IPS DF 6.9 (cell line): ENCODE measurements at regions not wholly inside any gene's neighbourhood (a gene's known extent, or its start where the extent isn't known, plus 50 kb on each side); places are given as distances from the start of the nearest gene placed in this dataset.
"Not testable (repeated sequence)": the region's sequence is repeated elsewhere in the genome, so short reads cannot be mapped to it uniquely, and the experiment has no call there.

Experiments used
- DNase-seq: peaks from one replicate; pipeline ENCODE4 v3.0.0-alpha.2; 2013; ENCODE audit warnings: low read depth, low spot score
- H3K27ac ChIP-seq: one replicate; pipeline ENCODE4 v1.5.1; 2013; ENCODE audit warnings: low read length, control low read depth
- H3K27me3 ChIP-seq: 2 replicates; pipeline ENCODE4 v1.6.1; 2013; ENCODE audit warnings: mild to moderate bottlenecking, low read length; ENCODE audit not compliant: control insufficient read depth, insufficient read depth
- H3K36me3 ChIP-seq: 2 replicates; pipeline ENCODE4 v1.6.1; 2013; ENCODE audit warnings: low read length; ENCODE audit not compliant: control insufficient read depth, insufficient read depth
- H3K4me1 ChIP-seq: 2 replicates; pipeline ENCODE4 v1.6.1; 2013; ENCODE audit warnings: low read length; ENCODE audit not compliant: control insufficient read depth, insufficient read depth
- H3K4me3 ChIP-seq: 2 replicates; pipeline ENCODE4 v1.5.1; 2013; ENCODE audit warnings: mild to moderate bottlenecking, low read length
- H3K9me3 ChIP-seq: 2 replicates; pipeline ENCODE4 v1.6.1; 2013; ENCODE audit warnings: low read length, inconsistent platforms; ENCODE audit not compliant: control insufficient read depth, insufficient read depth
- WGBS: extraction: QIAGEN DNeasy Blood & Tissue Kit; methylation state at CpG from one replicate; pipeline ENCODE4 v1.1.7; 2013; ENCODE audit warnings: mixed read lengths, missing lambda C conversion rate; ENCODE audit not compliant: insufficient read length, insufficient coverage; 5-methylcytosine and 5-hydroxymethylcytosine counted together

DNA sequence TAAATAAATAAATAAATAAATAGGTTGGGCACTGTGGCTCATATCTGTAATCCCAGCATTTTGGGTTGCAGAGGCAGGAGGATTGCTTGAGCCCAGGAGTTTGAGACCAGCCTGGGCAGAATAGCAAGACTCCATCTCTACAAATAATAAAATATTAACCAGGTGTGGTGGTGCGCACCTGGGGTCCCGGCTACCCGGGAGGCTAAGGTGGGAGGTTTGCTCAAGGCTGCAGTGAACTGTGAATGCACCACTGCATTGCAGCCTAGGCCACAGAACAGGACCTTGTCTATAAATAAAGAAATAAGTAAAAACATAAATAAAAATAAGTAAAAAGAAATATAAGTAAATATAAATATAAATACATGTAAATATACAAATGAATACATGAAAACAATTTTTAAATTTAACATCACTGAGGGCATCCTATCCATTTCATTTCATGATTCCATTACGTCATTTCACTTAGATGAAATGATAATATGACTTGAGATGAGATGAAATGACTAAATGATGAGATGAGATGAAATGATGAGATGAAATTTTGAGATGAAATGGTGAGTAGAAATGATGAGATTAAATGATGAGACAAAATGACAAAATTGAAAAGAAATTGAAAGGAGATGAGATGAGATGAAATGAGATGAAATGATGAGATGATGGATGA, 233.4 kb downstream of the GOLGA6L6 start:
- H3K4me1 ChIP-seq, H3K36me3 ChIP-seq, DNase-seq, H3K27me3 ChIP-seq, H3K27ac ChIP-seq, H3K9me3 ChIP-seq, H3K4me3 ChIP-seq: not testable (repeated sequence)
- no CpG with 5 or more reads among the region's 4 CpGs for WGBS

DNA sequence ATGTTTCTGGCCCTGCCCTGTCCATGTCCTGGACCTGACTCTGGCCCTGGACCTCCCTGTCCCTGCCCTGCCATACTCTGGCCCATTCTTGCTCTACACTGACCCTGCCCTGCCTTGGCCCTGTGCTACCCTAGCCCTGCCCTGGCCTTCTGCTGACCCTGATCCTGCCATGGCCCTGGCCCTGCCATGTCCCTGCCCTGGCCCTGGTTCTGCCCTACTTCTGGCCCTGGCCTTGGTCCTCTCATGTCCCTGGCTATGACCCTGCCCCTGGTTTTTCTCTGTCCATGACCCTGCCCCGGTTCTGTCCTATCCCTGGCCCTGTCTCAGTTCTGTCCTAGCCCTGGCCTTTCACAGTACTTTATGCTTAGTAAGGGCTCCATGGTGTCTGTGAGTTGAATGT, 234.5 kb downstream of the GOLGA6L6 start:
- H3K4me1 ChIP-seq, H3K4me3 ChIP-seq, H3K27me3 ChIP-seq, H3K27ac ChIP-seq, H3K36me3 ChIP-seq, DNase-seq, H3K9me3 ChIP-seq: not testable (repeated sequence)
- WGBS = no CpG with 5 or more reads among the region's 1 CpG

DNA sequence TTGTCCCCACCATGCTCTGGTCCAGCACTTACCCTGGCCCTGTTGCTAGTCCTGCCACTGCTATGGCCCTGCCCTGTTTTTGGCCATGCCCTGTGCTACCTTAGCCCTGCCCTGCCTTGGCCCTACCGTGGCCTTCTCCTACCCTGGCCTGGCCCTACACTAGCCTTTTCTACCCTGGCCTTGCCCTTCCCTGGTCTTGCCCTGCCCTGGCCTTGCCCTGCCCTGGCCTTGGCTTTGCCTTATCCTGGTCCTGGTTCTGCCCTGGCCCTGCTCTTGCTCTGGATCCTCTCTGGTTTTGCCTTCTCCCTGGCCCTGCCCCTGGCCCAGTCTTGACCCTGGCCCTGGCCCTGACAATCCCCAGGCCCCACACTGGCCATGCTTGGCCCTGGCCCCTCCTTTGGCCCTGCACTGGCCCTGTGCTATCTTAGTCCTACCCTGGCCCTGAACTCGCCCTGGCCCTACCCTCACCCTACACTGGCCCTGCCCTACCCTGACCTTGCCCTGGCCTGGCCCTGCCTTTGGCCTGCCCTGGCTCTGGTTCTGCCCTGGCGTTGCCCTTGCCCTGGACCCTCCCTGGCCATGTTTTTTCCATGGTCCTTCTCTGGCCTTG, 235.0 kb downstream of the GOLGA6L6 start:
- not testable (repeated sequence) for H3K4me1 ChIP-seq, DNase-seq
- peaks cover 10% of the 10 kb centered on the region for H3K9me3 ChIP-seq

DNA sequence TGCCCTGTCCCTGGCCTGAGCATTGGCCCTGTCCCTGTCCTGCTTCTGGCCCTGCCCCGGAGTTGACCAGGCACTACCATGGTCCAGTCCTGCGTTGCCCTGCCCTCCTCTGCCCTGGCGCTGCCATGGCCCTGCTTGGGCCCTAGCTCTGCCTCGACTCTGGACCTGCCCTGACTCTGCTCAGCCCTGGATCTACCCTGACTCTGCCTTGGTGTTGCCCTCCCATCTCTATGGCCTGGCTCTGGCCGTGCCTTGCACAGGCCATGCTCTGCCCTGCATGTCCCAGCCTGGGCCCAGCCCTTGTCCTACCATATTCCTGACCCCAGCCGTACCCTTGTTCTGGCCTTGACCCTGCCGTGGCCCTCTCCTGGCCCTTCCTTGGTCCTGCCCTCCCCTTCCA, 235.7 kb downstream of the GOLGA6L6 start:
- not testable (repeated sequence) for H3K4me3 ChIP-seq, H3K27ac ChIP-seq, H3K36me3 ChIP-seq, DNase-seq, H3K4me1 ChIP-seq, H3K27me3 ChIP-seq
- WGBS = no CpG with 5 or more reads among the region's 7 CpGs
- peaks cover 13% of the 10 kb centered on the region for H3K9me3 ChIP-seq

More for the DNA sequence above, 235.0 kb downstream of the GOLGA6L6 start:
- not testable (repeated sequence) for H3K4me3 ChIP-seq, H3K27me3 ChIP-seq, H3K27ac ChIP-seq, H3K36me3 ChIP-seq
- WGBS = no CpG with 5 or more reads among the region's 3 CpGs

DNA sequence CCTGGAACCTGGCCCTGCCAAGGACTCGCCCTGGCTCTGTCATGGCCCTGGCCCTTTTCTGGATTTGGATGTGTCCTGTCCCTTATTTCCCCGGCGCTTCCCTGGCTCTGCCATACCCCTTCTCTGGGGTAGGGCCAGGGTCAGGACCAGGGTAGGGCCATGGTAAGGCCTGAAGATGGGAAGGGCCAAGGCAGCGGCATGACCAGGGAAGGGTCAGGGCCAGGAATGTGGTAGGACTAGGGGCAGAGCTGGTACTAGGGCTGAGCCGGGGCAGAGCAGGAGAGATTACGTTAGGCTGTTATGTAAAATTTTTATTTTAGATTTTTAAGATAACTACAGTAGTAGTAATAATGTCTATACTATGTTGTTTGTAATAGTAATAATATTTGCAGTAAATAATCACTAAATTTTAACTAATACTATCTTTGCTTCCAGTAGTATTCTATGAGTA, 236.6 kb downstream of the GOLGA6L6 start:
- H3K4me1 ChIP-seq, DNase-seq, H3K4me3 ChIP-seq, H3K27me3 ChIP-seq, H3K27ac ChIP-seq, H3K36me3 ChIP-seq: not testable (repeated sequence)
- peaks cover 14% of the 10 kb centered on the region for H3K9me3 ChIP-seq
- no CpG with 5 or more reads among the region's 6 CpGs for WGBS

DNA sequence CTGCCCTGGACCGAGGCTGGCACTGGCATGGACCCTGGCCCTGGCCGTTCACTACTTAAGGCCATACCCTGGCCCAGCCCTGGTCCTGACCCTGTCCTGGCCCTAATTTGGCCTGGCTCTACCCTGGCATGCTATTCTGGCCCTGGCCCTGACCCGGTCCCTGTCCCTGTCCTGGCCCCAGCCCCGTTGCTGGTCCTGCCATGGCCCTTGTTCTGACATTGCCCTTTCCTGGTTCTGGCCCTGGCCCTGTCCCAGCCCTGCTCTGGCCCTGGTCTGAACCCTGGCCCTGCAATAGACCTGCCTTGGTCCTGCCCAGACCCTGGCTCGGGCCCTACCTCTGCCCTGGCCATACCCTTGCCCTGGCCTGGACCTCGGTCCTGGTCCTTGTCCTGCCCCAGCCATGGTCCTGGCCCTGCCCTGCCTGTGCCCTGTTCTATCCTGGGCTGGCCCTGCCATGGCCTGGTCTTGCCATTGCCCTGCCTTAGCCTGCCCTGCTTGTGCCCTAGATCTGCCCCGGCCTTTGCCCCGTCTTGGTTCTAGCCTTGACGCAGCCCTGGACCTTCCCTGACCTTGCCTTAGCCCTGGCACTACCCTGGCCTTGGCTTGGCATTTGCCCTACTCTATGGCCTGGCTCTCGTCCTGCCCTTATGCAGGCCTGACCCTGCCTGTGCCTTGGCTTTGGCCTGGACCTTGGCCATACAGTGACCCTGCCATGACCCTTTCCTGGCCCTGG, 237.2 kb downstream of the GOLGA6L6 start:
- not testable (repeated sequence) for H3K4me3 ChIP-seq

DNA sequence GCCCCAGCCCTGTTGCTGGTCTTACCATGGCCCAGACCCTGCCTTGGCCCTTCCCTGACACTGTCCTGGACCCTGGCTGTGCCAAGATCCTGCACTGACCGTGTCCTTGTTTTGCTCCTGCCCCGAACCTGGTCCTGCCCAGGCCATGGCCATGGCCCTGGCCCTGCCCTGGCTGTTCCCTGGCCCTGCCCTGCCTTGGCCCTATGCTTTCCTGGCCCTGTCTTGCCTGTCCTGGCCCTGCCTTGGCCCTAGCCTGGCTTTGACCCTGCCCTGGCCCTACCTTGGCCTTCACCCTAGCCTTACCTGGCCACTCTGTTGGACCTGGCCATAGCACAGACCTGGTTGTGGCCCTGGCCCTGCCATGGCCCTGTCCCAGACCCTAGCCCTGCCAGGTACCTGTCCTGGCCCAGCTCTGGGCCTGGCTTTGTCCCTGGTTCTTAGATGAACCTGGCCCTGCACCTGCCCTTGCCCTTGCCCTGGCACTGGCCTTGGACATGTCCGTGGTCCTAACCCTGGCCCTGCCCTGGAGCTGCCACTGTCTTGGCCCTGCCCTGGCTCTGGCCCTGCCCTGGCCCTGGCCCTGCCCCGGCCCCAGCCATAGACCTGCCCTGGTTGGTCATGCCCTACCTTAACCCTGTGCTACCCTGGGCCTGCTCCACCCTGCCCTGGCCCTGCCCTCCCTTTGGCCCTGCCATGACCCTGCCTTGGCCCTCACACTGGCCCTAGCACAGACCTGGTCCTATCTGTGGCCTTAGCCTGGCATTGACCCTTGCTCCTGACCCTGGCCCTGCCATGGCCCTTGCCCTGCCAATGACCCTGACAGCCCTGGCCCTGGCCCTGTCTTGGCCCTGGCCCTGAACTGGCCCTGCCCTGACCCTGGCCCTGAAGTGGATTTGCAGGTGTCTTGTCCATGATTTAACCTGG, 238.1 kb downstream of the GOLGA6L6 start:
- not testable (repeated sequence) for H3K36me3 ChIP-seq, H3K4me1 ChIP-seq, H3K27ac ChIP-seq, H3K4me3 ChIP-seq, DNase-seq, H3K27me3 ChIP-seq
- H3K9me3 ChIP-seq = peaks cover 14% of the 10 kb centered on the region
- WGBS = no CpG with 5 or more reads among the region's 4 CpGs

More for the DNA sequence above, 237.2 kb downstream of the GOLGA6L6 start:
- no CpG with 5 or more reads among the region's 10 CpGs for WGBS
- H3K36me3 ChIP-seq, H3K4me1 ChIP-seq, H3K27ac ChIP-seq, DNase-seq, H3K27me3 ChIP-seq: not testable (repeated sequence)
- peaks cover 14% of the 10 kb centered on the region for H3K9me3 ChIP-seq

DNA sequence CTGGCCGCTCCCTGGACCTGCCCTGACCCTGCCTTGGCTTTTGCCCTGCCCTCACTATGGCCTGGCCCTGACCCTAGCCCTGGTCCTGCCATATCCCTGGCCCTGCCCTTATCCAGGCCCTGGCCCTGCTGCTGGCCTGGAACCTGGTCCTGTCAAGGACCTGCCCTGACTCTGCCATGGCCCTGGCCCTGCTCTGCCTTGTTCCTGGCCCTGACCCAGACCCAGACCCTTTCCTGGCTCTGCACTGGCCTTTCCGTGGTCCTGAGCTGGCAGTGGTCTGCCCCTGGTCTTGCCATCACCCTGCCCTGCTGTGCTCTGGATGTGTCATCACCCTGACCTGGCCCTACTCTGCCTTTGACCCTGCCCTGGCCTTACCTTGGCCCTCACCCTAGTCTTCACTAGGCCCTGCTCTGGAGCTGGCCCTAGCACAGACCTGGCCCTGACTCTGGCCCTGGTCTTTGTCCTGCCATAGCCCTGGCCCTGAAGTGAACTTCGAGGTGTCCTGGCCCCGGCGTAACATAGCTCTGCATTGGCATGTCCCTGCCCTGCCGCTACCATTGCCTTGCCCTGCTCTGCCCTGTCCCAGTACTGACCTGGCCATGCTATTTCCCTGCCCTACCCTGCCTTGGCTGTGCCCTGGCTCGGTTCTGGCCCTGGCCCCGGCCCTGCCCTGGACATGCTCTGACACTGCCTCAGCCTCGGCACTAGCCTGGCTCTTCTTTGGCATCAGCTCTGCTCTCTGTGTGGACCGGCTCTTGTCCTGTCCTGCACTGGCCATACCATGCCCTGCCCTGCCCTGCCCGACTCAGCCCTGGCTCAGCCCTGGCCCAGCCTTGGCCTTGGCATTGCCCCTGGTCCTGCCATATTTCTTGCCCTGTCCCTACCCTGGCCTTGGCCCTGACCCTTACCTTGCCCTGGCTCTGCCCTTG, 239.2 kb downstream of the GOLGA6L6 start:
- H3K4me1 ChIP-seq, H3K27ac ChIP-seq, DNase-seq, H3K4me3 ChIP-seq, H3K36me3 ChIP-seq, H3K27me3 ChIP-seq: not testable (repeated sequence)
- H3K9me3 ChIP-seq = peaks cover 13% of the 10 kb centered on the region
- no CpG with 5 or more reads among the region's 11 CpGs for WGBS

DNA sequence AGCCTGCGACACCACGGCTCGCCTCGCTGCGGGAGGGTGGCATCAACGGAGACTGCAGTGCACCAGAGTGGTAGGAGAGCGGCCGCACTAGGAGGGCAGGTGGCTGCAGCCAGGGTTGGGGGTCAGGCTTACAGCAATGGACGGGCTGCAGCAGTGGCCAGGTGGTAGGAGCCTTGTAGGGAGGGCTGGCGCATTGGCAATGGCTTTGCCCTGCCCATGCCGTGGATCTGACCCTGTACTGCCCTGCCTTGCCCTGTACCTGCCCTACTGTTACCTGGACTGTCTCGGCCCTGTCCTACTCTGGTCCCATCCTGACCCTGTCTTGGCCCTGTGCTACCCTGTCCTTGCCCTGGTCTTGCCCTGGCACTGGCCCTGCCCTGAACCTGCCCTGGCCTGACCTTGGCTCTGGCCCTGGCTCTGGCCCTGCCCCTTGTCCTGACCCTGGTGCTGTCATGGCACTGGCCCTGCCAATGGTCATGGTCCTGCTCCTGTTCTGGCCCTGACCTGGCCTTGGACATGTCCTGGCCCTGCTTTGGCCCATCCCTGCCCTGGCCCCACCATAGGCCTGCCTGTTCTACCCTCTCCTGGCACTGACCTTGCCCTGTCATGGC, 240.0 kb downstream of the GOLGA6L6 start:
- H3K4me3 ChIP-seq, H3K4me1 ChIP-seq, DNase-seq, H3K36me3 ChIP-seq, H3K27me3 ChIP-seq, H3K27ac ChIP-seq: not testable (repeated sequence)
- no CpG with 5 or more reads among the region's 12 CpGs for WGBS
- H3K9me3 ChIP-seq = peaks cover 10% of the 10 kb centered on the region
